ENCODE measurements at regions not wholly inside any gene's neighbourhood (a gene's known extent, or its start where the extent isn't known, plus 50 kb on each side); places are given as distances from the start of the nearest gene placed in this dataset.

GRCh38 chr15:54722342-54722986 lies 474.3 kb downstream of the RSL24D1 start:
- no peak for DNase-seq (ENCODE audit: low read depth)

- DNase-seq (ENCODE audit: low read depth) = no peak
Measured at GRCh38 chr15:54719325-54719724, 477.4 kb downstream of the RSL24D1 start.

- DNase-seq (ENCODE audit: low read depth) = no peak
Measured at GRCh38 chr15:54707805-54708752, 488.7 kb downstream of the RSL24D1 start.

- DNase-seq (ENCODE audit: low read depth) = no peak
Measured at GRCh38 chr15:54687628-54688027, 509.1 kb downstream of the RSL24D1 start.
